ENCODE measurements at regions not wholly inside any gene's neighbourhood (a gene's known extent, or its start where the extent isn't known, plus 50 kb on each side); places are given as distances from the start of the nearest gene placed in this dataset.

DNA sequence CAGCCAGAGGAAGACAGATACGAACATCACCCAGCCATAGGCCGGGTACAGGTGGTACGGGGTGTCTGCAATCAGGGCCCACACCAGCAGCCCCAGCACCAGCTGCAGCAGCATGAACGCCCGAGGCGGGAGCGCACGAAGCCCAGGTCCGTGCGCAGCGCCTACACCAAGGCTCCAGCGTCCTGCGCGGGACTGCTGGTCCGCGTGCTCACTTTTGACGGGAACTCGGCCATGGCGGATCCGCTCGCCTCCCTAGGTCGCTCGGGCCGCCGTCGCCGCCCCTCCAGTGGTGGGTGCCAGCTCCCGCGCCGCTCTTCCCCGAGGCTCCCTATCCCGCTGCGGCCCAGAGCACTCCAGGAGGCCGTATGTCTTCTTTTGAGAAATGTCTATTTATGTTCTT is 181.2 kb upstream of the DIPK2B start:
- DNase-seq, result no peak
- Mint-ChIP-seq H3K27me3 (peaks cover 2% of the 10 kb centered on the region), H3K4me3 (no peak overlapping the region), H3K27ac (no peak overlapping the region), H3K4me1 (no peaks in the 10 kb centered on the region), H3K36me3 (ENCODE audit: low read depth) (no peaks in the 10 kb centered on the region), H3K9me3 (no peaks in the 10 kb centered on the region)
- intact Hi-C loops (cut with micrococcal nuclease), result no loop called here

DNA sequence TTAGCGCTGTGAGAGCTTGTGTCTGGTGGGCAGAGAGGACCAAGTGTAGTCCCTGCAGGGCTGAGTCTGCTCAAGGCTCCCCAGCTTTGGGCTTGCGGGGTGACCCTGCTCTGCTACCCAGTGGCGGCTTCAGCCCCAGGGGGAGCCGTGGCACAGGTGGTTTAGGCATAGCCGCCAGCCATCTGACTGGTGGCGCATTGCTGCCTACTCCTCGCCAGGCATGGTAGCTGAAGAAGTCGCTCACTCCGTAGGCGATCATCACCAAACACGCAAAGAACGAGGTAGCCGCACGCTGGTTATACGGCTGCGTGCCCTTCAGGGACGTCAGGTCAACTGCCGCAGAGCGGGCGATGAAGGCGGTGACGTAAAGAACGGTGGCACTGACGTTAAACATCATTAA is 180.7 kb upstream of the DIPK2B start:
- H3K27ac Mint-ChIP-seq, result no peak overlapping the region
- intact Hi-C loops (cut with micrococcal nuclease), result no loop called here
- DNase-seq, result no peak
- H3K36me3 Mint-ChIP-seq (ENCODE audit: low read depth), result no peaks in the 10 kb centered on the region
- no peak overlapping the region for H3K4me3 Mint-ChIP-seq
- no peaks in the 10 kb centered on the region for H3K9me3 Mint-ChIP-seq
- H3K27me3 Mint-ChIP-seq, result peaks cover 2% of the 10 kb centered on the region
- no peaks in the 10 kb centered on the region for H3K4me1 Mint-ChIP-seq

DNA sequence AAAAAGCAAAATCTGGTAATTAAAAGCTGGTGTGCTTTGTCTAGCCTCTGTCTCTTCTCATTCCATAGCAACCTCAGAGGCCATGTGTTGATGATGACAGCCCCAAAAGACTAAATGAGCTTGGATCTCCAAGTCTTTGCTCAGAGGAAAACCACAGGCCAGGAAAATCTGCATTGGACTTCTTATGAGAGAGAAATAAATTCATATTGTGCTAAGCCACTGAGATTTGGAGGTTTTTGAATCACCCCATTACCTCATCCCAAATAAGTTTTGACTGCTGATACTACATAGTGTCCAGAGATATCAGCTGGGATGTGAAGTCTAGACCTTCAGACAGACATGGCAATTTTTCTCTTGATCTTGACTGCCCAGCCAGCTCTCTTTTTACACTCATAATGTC is 178.6 kb upstream of the DIPK2B start:
- Mint-ChIP-seq H3K27ac (no peak overlapping the region), H3K27me3 (peaks cover 2% of the 10 kb centered on the region), H3K9me3 (no peaks in the 10 kb centered on the region), H3K4me3 (no peak overlapping the region), H3K36me3 (ENCODE audit: low read depth) (no peaks in the 10 kb centered on the region), H3K4me1 (no peaks in the 10 kb centered on the region)
- intact Hi-C loops (cut with micrococcal nuclease), result no loop called here
- DNase-seq, result no peak

DNA sequence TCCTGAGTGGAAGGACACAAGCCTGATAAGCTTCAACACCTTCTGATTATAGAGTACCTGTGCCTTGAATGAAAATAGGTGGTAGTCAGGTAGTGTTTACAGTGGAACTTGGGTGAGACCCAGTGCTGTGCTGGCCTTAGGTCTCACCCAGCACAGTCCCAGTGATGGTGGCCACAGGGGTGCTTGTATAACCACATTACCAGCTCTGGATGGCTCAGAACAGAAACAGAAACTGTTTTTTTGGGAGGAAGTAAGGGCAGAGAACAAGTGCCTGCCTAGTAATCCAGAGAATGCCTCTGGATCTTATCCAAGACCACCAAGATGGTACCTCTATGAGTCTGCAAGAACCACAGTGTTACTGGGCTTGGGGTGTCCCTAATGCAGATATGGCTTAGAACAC is 171.5 kb upstream of the DIPK2B start:
- intact Hi-C loops (cut with micrococcal nuclease), result no loop called here
- Mint-ChIP-seq H3K4me1 (no peaks in the 10 kb centered on the region), H3K36me3 (ENCODE audit: low read depth) (no peaks in the 10 kb centered on the region), H3K27me3 (no peaks in the 10 kb centered on the region), H3K4me3 (no peak overlapping the region), H3K9me3 (peaks cover 16% of the 10 kb centered on the region), H3K27ac (no peak overlapping the region)
- DNase-seq, result no peak

DNA sequence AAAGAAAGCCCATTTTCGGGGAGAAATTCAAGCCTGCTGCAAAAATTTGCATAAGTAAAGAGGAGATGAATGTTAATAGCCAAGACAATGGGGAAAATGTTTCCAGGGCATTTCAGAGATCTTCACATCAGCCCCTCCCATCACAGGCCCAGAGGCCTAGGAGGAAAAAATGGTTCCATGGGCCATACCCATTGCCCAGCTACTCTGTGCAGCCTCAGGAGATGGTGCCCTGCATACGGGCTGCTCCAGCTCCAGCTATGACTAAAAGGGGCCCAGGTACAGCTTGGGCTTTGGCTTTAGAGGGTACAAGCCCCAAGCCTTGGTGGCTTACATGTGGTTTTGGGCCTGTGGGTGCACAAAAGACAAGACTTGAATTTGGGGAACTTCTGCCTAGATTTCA is 168.0 kb upstream of the DIPK2B start:
- Mint-ChIP-seq H3K4me1 (no peaks in the 10 kb centered on the region), H3K4me3 (no peak overlapping the region), H3K27ac (no peak overlapping the region), H3K36me3 (ENCODE audit: low read depth) (no peaks in the 10 kb centered on the region), H3K9me3 (peaks cover 16% of the 10 kb centered on the region), H3K27me3 (no peaks in the 10 kb centered on the region)
- intact Hi-C loops (cut with micrococcal nuclease), result no loop called here
- no peak for DNase-seq

DNA sequence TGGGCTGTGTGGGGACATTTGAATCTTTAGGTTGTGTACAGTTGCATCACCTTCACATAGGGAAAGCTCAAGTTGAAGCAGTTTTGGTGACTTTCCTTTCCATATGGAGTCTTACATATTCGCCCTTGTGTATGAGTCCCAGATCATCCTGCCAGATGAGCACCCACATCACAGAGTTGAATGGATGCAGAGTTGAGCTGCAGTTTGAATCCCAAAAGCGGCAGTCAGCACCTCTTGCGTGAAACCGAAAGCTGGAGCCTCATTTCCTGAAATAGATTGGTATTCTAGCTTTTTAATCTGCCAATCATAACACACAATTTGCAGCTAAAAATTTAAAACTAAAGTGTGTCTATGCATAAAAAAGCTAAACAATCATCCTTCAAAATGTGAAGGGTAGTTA is 162.9 kb upstream of the DIPK2B start:
- Mint-ChIP-seq H3K27ac (no peak overlapping the region), H3K27me3 (no peaks in the 10 kb centered on the region), H3K36me3 (ENCODE audit: low read depth) (no peaks in the 10 kb centered on the region), H3K4me1 (no peaks in the 10 kb centered on the region), H3K4me3 (no peak overlapping the region), H3K9me3 (peaks cover 7% of the 10 kb centered on the region)
- intact Hi-C loops (cut with micrococcal nuclease), result no loop called here
- DNase-seq, result no peak

DNA sequence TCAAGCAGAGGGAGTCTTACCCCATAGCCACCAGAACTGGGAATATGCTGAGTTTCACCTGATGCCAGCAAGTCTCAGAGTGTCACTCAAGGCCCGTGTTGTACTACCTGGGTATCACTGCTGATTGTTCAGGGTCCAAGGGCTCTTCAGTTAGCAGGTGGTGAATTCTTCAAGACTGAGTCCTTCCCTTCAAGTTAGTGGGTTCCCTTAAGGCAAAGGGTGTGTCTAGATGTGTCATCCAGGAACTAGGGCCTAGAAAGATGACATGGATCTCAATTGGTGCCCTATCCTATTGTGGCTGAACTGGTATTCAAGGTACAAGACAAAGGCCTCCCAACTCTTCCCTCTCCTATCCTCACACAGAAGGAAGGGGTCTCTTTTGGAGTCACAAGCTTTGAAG is 159.9 kb upstream of the DIPK2B start:
- no peaks in the 10 kb centered on the region for H3K4me1 Mint-ChIP-seq

DNA sequence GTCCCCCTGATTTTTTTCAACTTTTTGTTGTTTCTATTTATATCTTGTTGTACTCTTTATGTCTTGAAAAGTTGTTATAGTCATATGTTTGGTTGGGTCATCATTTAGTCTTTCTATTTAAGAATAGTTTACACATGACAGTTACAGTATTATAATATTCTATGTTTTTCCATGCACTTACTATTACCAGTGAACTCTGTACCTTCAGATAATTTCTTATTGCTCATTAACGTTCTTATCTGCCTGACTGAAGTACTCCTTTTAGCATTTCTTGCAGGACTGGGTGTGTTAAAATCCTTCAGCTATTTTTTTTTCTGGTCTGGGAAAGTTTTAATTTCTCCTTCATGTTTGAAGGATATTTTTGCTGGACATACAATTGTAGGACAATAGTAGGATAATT is 157.7 kb upstream of the DIPK2B start:
- H3K27me3 Mint-ChIP-seq, result no peaks in the 10 kb centered on the region
- no peak overlapping the region for H3K4me3 Mint-ChIP-seq
- H3K36me3 Mint-ChIP-seq (ENCODE audit: low read depth), result no peaks in the 10 kb centered on the region
- DNase-seq, result no peak
- intact Hi-C loops (cut with micrococcal nuclease), result no loop called here
- no peak overlapping the region for H3K27ac Mint-ChIP-seq
- H3K9me3 Mint-ChIP-seq, result peaks cover 5% of the 10 kb centered on the region
- H3K4me1 Mint-ChIP-seq, result no peaks in the 10 kb centered on the region

More for the DNA sequence above, 159.9 kb upstream of the DIPK2B start:
- intact Hi-C loops (cut with micrococcal nuclease), result no loop called here
- Mint-ChIP-seq H3K36me3 (ENCODE audit: low read depth) (no peaks in the 10 kb centered on the region), H3K27ac (no peak overlapping the region), H3K27me3 (no peaks in the 10 kb centered on the region), H3K9me3 (peaks cover 5% of the 10 kb centered on the region), H3K4me3 (no peak overlapping the region)
- DNase-seq, result no peak

DNA sequence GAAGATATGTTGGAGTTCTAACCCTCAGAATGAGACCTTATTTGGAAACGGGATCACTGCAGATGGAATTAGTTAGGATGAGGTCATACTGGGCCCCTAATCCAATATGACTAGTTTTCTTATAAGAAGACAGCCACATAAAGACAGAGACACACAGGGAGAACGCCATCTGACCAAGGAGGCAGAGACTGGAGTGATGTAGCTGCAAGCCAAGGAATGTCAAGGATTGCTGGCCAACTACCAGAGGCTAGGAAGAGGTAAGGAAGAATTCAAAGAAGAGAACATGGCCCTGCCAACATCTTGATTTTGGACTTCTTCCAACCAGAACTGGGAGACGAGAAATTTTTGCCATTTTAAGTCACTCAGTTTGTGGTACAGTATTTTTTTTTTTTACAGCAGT is 152.8 kb upstream of the DIPK2B start:
- no peak for DNase-seq
- no peaks in the 10 kb centered on the region for H3K27me3 Mint-ChIP-seq
- H3K4me1 Mint-ChIP-seq, result no peaks in the 10 kb centered on the region
- no peaks in the 10 kb centered on the region for H3K36me3 Mint-ChIP-seq (ENCODE audit: low read depth)
- no peak overlapping the region for H3K27ac Mint-ChIP-seq
- H3K9me3 Mint-ChIP-seq, result peaks cover 5% of the 10 kb centered on the region
- no peak overlapping the region for H3K4me3 Mint-ChIP-seq
- intact Hi-C loops (cut with micrococcal nuclease), result no loop called here

DNA sequence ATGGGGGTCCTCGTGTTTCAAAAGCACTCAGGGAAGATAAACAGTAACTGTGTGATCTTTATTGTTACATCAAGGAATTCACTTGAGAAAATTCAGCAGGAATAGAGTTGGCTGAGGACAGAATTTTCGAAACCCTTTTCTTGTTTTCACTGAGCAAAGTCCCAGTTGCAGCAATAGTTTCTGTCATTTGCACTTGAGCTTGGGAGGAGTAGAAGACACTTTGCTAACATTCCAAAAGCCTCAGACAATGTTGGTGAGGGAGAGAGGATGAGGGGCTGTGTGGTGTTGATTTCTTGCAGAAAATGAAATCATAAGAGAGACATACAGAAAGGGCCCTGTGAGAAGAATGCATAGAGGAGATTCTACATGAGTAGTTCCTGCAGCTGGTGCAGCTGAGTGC is 151.9 kb upstream of the DIPK2B start:
- no peaks in the 10 kb centered on the region for H3K4me1 Mint-ChIP-seq

DNA sequence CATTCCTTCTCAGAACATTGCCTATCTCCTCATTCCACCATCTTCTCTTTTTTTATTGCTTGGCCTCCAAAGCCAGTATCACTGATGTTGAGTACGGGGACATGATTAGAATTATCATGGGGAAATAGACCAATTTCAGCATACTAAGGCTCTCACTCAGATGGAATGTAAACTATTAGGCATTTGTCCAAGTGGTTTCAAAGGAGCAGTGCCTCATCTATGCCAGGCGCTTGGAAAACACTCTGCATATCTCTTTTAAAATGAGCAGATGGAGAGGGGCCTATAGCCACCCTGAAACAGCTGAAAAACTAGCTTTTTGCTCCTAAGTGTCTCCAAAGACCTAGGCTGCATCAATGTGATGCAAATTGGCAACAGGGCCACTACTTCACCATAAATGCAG is 150.8 kb upstream of the DIPK2B start:
- Mint-ChIP-seq H3K4me3 (no peak overlapping the region), H3K9me3 (peaks cover 4% of the 10 kb centered on the region), H3K4me1 (no peaks in the 10 kb centered on the region), H3K36me3 (ENCODE audit: low read depth) (no peaks in the 10 kb centered on the region), H3K27ac (no peak overlapping the region), H3K27me3 (no peaks in the 10 kb centered on the region)
- intact Hi-C loops (cut with micrococcal nuclease), result no loop called here
- DNase-seq, result no peak

More for the DNA sequence above, 151.9 kb upstream of the DIPK2B start:
- H3K27ac Mint-ChIP-seq, result no peak overlapping the region
- no peak for DNase-seq
- H3K36me3 Mint-ChIP-seq (ENCODE audit: low read depth), result no peaks in the 10 kb centered on the region
- intact Hi-C loops (cut with micrococcal nuclease), result no loop called here
- no peak overlapping the region for H3K4me3 Mint-ChIP-seq
- no peaks in the 10 kb centered on the region for H3K27me3 Mint-ChIP-seq
- H3K9me3 Mint-ChIP-seq, result peaks cover 5% of the 10 kb centered on the region

DNA sequence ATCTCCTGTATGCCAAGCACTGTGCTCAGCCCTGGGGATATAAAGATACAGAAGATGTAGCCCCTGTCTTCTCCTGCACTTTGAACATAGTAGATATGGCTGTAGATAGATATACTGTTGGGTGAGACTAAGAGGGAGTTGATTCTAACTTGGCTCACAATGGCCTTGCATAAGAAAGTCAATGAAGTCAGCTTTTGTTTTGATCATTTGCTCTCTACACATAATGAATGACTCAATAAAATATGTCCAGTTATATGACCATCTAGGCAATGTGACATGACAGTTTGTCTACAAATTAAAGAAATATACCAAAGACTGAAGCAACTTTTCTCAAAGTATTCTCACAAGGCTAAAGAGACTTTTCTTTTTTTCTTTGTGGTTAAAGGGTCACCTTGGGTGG is 147.6 kb upstream of the DIPK2B start:
- Mint-ChIP-seq H3K36me3 (ENCODE audit: low read depth) (no peaks in the 10 kb centered on the region), H3K27ac (no peak overlapping the region)

DNA sequence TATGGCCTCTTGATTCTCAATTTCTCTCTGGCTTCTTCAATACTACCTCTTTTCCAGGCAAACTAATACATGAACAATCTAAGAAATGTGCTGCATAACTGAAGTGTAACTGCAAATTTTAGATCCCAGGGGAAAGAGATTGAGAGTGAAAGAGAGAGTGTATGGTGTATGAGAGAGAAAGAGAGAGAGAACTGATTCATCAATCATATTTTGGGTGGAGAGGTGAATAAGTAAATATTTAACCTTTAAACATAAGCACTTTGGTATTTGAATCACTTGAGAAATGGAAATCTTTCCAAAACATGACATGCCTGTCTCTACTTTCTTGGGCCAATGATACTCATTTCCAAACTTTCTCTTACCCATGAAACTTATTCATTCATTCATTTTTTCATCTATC is 147.2 kb upstream of the DIPK2B start:
- intact Hi-C loops (cut with micrococcal nuclease), result no loop called here
- H3K36me3 Mint-ChIP-seq (ENCODE audit: low read depth), result no peaks in the 10 kb centered on the region
- H3K27me3 Mint-ChIP-seq, result no peaks in the 10 kb centered on the region
- no peak overlapping the region for H3K4me3 Mint-ChIP-seq
- no peaks in the 10 kb centered on the region for H3K4me1 Mint-ChIP-seq
- H3K27ac Mint-ChIP-seq, result no peak overlapping the region
- no peak for DNase-seq
- no peaks in the 10 kb centered on the region for H3K9me3 Mint-ChIP-seq

More for the DNA sequence above, 147.6 kb upstream of the DIPK2B start:
- no peak for DNase-seq
- Mint-ChIP-seq H3K27me3 (no peaks in the 10 kb centered on the region), H3K4me1 (no peaks in the 10 kb centered on the region), H3K9me3 (no peaks in the 10 kb centered on the region), H3K4me3 (no peak overlapping the region)
- intact Hi-C loops (cut with micrococcal nuclease), result no loop called here

DNA sequence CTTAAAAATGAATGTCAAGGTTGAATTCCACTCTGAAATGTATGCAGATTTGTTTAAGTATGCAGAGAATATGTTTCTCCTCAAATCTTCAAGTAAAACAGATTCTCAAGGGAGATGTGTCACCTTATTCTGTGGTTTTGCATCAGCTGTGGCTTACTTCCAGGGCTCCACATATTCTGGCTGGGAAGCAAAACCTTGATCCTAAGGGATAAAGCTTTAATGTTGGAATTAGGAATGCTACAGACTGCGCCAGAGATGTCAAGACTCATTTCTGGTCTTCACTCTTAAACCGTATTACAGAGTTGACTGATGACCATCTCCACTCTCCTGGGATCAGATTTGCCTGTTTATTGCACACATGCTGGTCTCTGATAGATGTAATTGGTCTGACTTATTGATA is 143.9 kb upstream of the DIPK2B start:
- intact Hi-C loops (cut with micrococcal nuclease), result no loop called here
- H3K9me3 Mint-ChIP-seq, result no peaks in the 10 kb centered on the region
- H3K36me3 Mint-ChIP-seq (ENCODE audit: low read depth), result no peaks in the 10 kb centered on the region
- H3K27ac Mint-ChIP-seq, result no peak overlapping the region
- H3K4me1 Mint-ChIP-seq, result no peaks in the 10 kb centered on the region
- no peaks in the 10 kb centered on the region for H3K27me3 Mint-ChIP-seq
- H3K4me3 Mint-ChIP-seq, result no peak overlapping the region
- no peak for DNase-seq

DNA sequence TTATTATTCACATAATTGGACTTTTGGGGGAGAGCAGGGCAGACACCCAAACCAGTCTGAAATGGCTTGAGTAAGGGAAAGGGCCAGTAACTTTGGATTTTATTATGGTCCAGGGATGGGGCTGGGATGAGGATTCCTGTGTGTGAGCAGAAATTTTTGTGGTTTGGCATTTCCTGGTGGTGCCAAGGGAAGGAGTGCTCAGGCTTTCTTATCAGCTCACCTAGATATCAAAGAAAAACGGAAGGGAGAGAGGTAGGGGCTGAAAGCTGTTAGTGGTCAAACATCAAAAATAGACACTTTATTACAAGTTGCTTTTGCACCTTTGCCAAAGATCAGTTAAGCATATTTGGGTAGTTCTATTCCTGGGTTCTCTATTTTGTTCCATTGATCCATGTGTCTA is 128.5 kb upstream of the DIPK2B start:
- intact Hi-C loops (cut with micrococcal nuclease), result loop anchor here (10.0 kb wide), 1 partner anchor 176 kb away; no protein-coding TSS in a partner anchor

More for the DNA sequence above, 128.5 kb upstream of the DIPK2B start:
- H3K4me3 Mint-ChIP-seq, result no peak overlapping the region
- H3K27ac Mint-ChIP-seq, result no peak overlapping the region
- H3K36me3 Mint-ChIP-seq (ENCODE audit: low read depth), result no peaks in the 10 kb centered on the region
- H3K4me1 Mint-ChIP-seq, result no peaks in the 10 kb centered on the region
- no peak for DNase-seq
- no peaks in the 10 kb centered on the region for H3K9me3 Mint-ChIP-seq
- no peaks in the 10 kb centered on the region for H3K27me3 Mint-ChIP-seq
